ENCODE measurements at regions not wholly inside any gene's neighbourhood (a gene's known extent, or its start where the extent isn't known, plus 50 kb on each side); places are given as distances from the start of the nearest gene placed in this dataset.

- WGBS (ENCODE audit: low lambda C conversion rate): 53% methylated on average over 6 of the region's 6 CpGs
- ChIA-PET CTCF (interaction anchor here (1.0 kb wide), 1 partner anchor 69 kb away, joined by 3 read pairs; no protein-coding TSS in a partner anchor), POLR2A (no interaction called here)
- Histone ChIP-seq H3K9ac (no peak overlapping the region), H3F3A (replicated peaks; ENCODE audit: insufficient read depth) (no peaks in the 10 kb centered on the region), H3K9me3 (no peaks in the 10 kb centered on the region), H3K27me3 (ENCODE audit: insufficient read depth) (no peaks in the 10 kb centered on the region; the same call in 1 of the 2 replicates), H2AFZ (ENCODE audit: low read depth) (no peak overlapping the region), H3K36me3 (replicated peaks in 1 of 2; ENCODE audit: control insufficient read depth in 1 of 2, insufficient read depth in 2 of 2, low read length in 1 of 2) (no peaks in the 10 kb centered on the region), H3K4me2 (no peak overlapping the region), H4K20me1 (ENCODE audit: insufficient read depth) (no peaks in the 10 kb centered on the region), H3K27ac (ENCODE audit: low read depth in 2 of 2, low read length in 1 of 2) (no peak overlapping the region), H3K79me2 (ENCODE audit: insufficient read depth) (no peaks in the 10 kb centered on the region), H3K4me3 (ENCODE audit: low read depth in 2 of 2, low read length in 1 of 2) (no peak overlapping the region), H3K4me1 (ENCODE audit: control insufficient read depth in 1 of 2, insufficient read depth in 2 of 2, low read depth in 1 of 2, low read length in 1 of 2) (peaks cover 0 to 3% of the 10 kb centered on the region in 2 experiments; a peak in 1 of 4 replicates), H3K9me2 (no peaks in the 10 kb centered on the region)
- no peak for TF ChIP-seq FOXM1 (IDR thresholded peaks at IDR 0.05; ENCODE audit: low read depth)
- TF ChIP-seq MEF2A (IDR thresholded peaks at IDR 0.05; ENCODE audit: borderline replicate concordance, low read depth): no peak
- TF ChIP-seq MXI1 (IDR thresholded peaks at IDR 0.05; ENCODE audit: low read depth, low read length): no peak
- no peak for TF ChIP-seq SMC3 (IDR thresholded peaks at IDR 0.05; ENCODE audit: low read depth, low read length)
- TF ChIP-seq, protein P1, sequence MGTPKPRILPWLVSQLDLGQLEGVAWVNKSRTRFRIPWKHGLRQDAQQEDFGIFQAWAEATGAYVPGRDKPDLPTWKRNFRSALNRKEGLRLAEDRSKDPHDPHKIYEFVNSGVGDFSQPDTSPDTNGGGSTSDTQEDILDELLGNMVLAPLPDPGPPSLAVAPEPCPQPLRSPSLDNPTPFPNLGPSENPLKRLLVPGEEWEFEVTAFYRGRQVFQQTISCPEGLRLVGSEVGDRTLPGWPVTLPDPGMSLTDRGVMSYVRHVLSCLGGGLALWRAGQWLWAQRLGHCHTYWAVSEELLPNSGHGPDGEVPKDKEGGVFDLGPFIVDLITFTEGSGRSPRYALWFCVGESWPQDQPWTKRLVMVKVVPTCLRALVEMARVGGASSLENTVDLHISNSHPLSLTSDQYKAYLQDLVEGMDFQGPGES (IDR thresholded peaks at IDR 0.05; ENCODE audit: low read depth, low read length): no peak
- no peak for TF ChIP-seq EP300 (IDR thresholded peaks at IDR 0.05; ENCODE audit: borderline replicate concordance in 1 of 2, low read depth in 1 of 2, low read length in 1 of 2)
- TF ChIP-seq NRF1 (IDR thresholded peaks at IDR 0.05; ENCODE audit: low read depth, low read length): no peak
- TF ChIP-seq YY1 (IDR thresholded peaks at IDR 0.05; ENCODE audit: low read depth): no peak
- TF ChIP-seq GATA2 (CRISPR knock-in tag; IDR thresholded peaks at IDR 0.05): no peak
- no peak for TF ChIP-seq RFX5 (IDR thresholded peaks at IDR 0.05; ENCODE audit: low read length)
- DNase-seq: no peak
Measured at GRCh38 chr18:45551142-45551815, 64.0 kb upstream of the SLC14A2 start.

GRCh38 chr18:45553723-45554388 is 61.4 kb upstream of the SLC14A2 start:
- H3K9me3 ChIP-seq: no peaks in the 10 kb centered on the region
- POLR2A ChIA-PET: no interaction called here
- H3K4me2 ChIP-seq: no peak overlapping the region
- CTCF ChIA-PET: interaction anchor here (0.8 to 1.5 kb wide), 3 partner anchors 13 to 28 kb away, joined by 3 to 4 read pairs (median 3); no protein-coding TSS in a partner anchor
- no peaks in the 10 kb centered on the region; the same call in 1 of the 2 replicates for H3K27me3 ChIP-seq (ENCODE audit: insufficient read depth)
- no peaks in the 10 kb centered on the region for H3F3A ChIP-seq (replicated peaks; ENCODE audit: insufficient read depth)
- H3K4me1 ChIP-seq (ENCODE audit: control insufficient read depth in 1 of 2, insufficient read depth in 2 of 2, low read depth in 1 of 2, low read length in 1 of 2): peaks cover 0 to 3% of the 10 kb centered on the region in 2 experiments; a peak in 1 of 4 replicates
- no peak overlapping the region for H3K27ac ChIP-seq (ENCODE audit: low read depth in 2 of 2, low read length in 1 of 2)
- H2AFZ ChIP-seq (ENCODE audit: low read depth): no peak overlapping the region
- no peak overlapping the region for H3K9ac ChIP-seq
- no peak for DNase-seq
- no peaks in the 10 kb centered on the region for H3K79me2 ChIP-seq (ENCODE audit: insufficient read depth)
- H4K20me1 ChIP-seq (ENCODE audit: insufficient read depth): no peaks in the 10 kb centered on the region
- no peak overlapping the region for H3K4me3 ChIP-seq (ENCODE audit: low read depth in 2 of 2, low read length in 1 of 2)
- H3K9me2 ChIP-seq: no peaks in the 10 kb centered on the region
- H3K36me3 ChIP-seq (replicated peaks in 1 of 2; ENCODE audit: control insufficient read depth in 1 of 2, insufficient read depth in 2 of 2, low read length in 1 of 2): no peaks in the 10 kb centered on the region
- 66% methylated on average over 7 of the region's 7 CpGs for WGBS (ENCODE audit: low lambda C conversion rate)
- TF ChIP-seq FOXM1 (IDR thresholded peaks at IDR 0.05; ENCODE audit: low read depth) (no peak), FOSL2 (IDR thresholded peaks at IDR 0.05; ENCODE audit: borderline replicate concordance, low read depth) (no peak), EZH2phosphoT487 (IDR thresholded peaks at IDR 0.05; ENCODE audit: borderline replicate concordance, low read depth) (no peak), RCOR1 (IDR thresholded peaks at IDR 0.05; ENCODE audit: low read length) (no peak), EP300 (IDR thresholded peaks at IDR 0.05; ENCODE audit: borderline replicate concordance in 1 of 2, low read depth in 1 of 2, low read length in 1 of 2) (no peak), YY1 (IDR thresholded peaks at IDR 0.05; ENCODE audit: low read depth) (no peak), ELF1 (IDR thresholded peaks at IDR 0.05) (no peak), RAD21 (IDR thresholded peaks at IDR 0.05; ENCODE audit: low read length) (no peak), POLR2AphosphoS5 (IDR thresholded peaks at IDR 0.05; ENCODE audit: low read depth, low read length) (no peak), MAX (IDR thresholded peaks at IDR 0.05; ENCODE audit: low read depth) (no peak), SMC3 (IDR thresholded peaks at IDR 0.05; ENCODE audit: low read depth, low read length) (no peak), NRF1 (IDR thresholded peaks at IDR 0.05; ENCODE audit: low read depth, low read length) (no peak), TEAD4 (IDR thresholded peaks at IDR 0.05; ENCODE audit: borderline replicate concordance, insufficient read depth) (no peak), MXI1 (IDR thresholded peaks at IDR 0.05; ENCODE audit: low read depth, low read length) (no peak), CTCF (IDR thresholded peaks at IDR 0.05) (no peak)
- TF ChIP-seq, protein P2, sequence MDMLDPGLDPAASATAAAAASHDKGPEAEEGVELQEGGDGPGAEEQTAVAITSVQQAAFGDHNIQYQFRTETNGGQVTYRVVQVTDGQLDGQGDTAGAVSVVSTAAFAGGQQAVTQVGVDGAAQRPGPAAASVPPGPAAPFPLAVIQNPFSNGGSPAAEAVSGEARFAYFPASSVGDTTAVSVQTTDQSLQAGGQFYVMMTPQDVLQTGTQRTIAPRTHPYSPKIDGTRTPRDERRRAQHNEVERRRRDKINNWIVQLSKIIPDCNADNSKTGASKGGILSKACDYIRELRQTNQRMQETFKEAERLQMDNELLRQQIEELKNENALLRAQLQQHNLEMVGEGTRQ (IDR thresholded peaks at IDR 0.05; ENCODE audit: borderline replicate concordance, low read depth, low read length): no peak
- TF ChIP-seq, protein P1 (IDR thresholded peaks at IDR 0.05; ENCODE audit: low read depth, low read length): no peak

Measured in SK-N-SH (cell line).